HepG2 (cell line): ENCODE measurements at regions not wholly inside any gene's neighbourhood (a gene's known extent, or its start where the extent isn't known, plus 50 kb on each side); places are given as distances from the start of the nearest gene placed in this dataset.

Experiments
- ETV6 ChIP-seq: sonication (generic); formaldehyde crosslinking; conservative IDR thresholded peaks from 2 replicates; pipeline ENCODE4 v1.4.0; 2020; ENCODE audit warnings: missing genetic modification reagents
- EZH2 ChIP-seq: conservative IDR thresholded peaks from 2 replicates; pipeline ENCODE4 v1.6.1; 2012; ENCODE audit warnings: mild to moderate bottlenecking, low read depth, low read length, moderate library complexity
- ZNF224 ChIP-seq: sonication (generic); formaldehyde crosslinking; IDR thresholded peaks from 2 replicates; pipeline ENCODE4 v1.5.0; 2020; ENCODE audit warnings: mild to moderate bottlenecking, missing genetic modification reagents
- ZNF367 ChIP-seq: sonication (generic); formaldehyde crosslinking; IDR thresholded peaks from 2 replicates; pipeline ENCODE4 v1.4.0; 2020; ENCODE audit warnings: missing genetic modification reagents, borderline replicate concordance
- ZNF749 ChIP-seq: sonication (generic); formaldehyde crosslinking; IDR thresholded peaks from 2 replicates; pipeline ENCODE4 v1.8.0; 2022; ENCODE audit warnings: mild to moderate bottlenecking, missing genetic modification reagents, moderate library complexity, borderline replicate concordance
- TF ChIP-seq, protein P1 (sequence below): sonication (generic); formaldehyde crosslinking; IDR thresholded peaks from 2 replicates; pipeline ENCODE4 v1.5.1; 2020; ENCODE audit warnings: missing genetic modification reagents, mild to moderate bottlenecking, borderline replicate concordance
- TF ChIP-seq, protein P2 (sequence below): sonication (generic); formaldehyde crosslinking; IDR thresholded peaks from 2 replicates; pipeline ENCODE4 v1.5.0; 2020; ENCODE audit warnings: mild to moderate bottlenecking, missing genetic modification reagents, moderate library complexity

DNA sequence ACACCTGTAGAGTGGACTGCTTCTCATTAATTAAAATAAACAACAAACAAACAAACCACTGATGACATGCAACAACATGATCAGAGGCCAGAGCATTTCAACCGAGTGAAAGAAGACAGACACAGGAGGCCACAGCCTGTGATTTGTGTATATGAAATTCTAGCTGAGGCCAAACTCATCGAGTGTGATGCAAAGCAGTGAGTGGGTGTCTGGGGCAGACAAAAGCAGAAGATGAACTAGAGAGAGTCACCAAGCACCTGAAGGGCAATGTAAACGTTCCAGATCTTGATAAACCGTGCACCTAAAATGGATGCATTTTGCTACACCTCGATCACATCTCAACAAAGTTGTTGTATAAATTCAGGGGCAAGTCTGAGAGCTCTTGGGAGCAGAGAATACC lies 108.4 kb downstream of the KLF6 start:
- TF ChIP-seq, protein P1, sequence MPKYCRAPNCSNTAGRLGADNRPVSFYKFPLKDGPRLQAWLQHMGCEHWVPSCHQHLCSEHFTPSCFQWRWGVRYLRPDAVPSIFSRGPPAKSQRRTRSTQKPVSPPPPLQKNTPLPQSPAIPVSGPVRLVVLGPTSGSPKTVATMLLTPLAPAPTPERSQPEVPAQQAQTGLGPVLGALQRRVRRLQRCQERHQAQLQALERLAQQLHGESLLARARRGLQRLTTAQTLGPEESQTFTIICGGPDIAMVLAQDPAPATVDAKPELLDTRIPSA (CRISPR knock-in tag): no peak
- TF ChIP-seq ZNF749 (no peak), ETV6 (CRISPR knock-in tag) (no peak), ZNF367 (CRISPR knock-in tag) (no peak), ZNF224 (no peak), EZH2 (no peak)
- TF ChIP-seq, protein P2, sequence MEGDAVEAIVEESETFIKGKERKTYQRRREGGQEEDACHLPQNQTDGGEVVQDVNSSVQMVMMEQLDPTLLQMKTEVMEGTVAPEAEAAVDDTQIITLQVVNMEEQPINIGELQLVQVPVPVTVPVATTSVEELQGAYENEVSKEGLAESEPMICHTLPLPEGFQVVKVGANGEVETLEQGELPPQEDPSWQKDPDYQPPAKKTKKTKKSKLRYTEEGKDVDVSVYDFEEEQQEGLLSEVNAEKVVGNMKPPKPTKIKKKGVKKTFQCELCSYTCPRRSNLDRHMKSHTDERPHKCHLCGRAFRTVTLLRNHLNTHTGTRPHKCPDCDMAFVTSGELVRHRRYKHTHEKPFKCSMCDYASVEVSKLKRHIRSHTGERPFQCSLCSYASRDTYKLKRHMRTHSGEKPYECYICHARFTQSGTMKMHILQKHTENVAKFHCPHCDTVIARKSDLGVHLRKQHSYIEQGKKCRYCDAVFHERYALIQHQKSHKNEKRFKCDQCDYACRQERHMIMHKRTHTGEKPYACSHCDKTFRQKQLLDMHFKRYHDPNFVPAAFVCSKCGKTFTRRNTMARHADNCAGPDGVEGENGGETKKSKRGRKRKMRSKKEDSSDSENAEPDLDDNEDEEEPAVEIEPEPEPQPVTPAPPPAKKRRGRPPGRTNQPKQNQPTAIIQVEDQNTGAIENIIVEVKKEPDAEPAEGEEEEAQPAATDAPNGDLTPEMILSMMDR: no peak
